IMR-90 (cell line): ENCODE measurements at regions not wholly inside any gene's neighbourhood (a gene's known extent, or its start where the extent isn't known, plus 50 kb on each side); places are given as distances from the start of the nearest gene placed in this dataset.

ENCODE experiments used
- ATAC-seq: fragments of 200-7000 bp; cut with Tn5 transposase; 2 replicates; pipeline ENCODE4 v1.9.1; 2020; ENCODE audit warnings: low read depth, mild to moderate bottlenecking, moderate library complexity
- BruUV-seq: library from RNA; stranded (reverse); fragments of 400-500 nt; replicated peaks from 2 replicates; lab custom pipeline; 2021; lab: Mats Ljungman, UMichigan
- CTCF ChIA-PET: fragments of 300-600 bp; formaldehyde crosslinking; extraction: SDS; loops from one replicate; lab custom pipeline; 2021; ENCODE audit warnings: antibody characterized with exemption; lab: Yijun Ruan, JAX
- POLR2A ChIA-PET: fragments of 300-600 bp; sonication (Branson Sonifier 250); formaldehyde crosslinking; loops from one replicate; lab custom pipeline; 2022; ENCODE audit warnings: antibody characterized with exemption; ENCODE audit not compliant: unreplicated experiment; lab: Charles Lee
- DNase-seq: peaks from one replicate; pipeline ENCODE4 v3.0.0; 2013
- H2AFZ ChIP-seq: replicated peaks from 2 replicates; pipeline ENCODE3; 2013; ENCODE audit warnings: low read length, mild to moderate bottlenecking; ENCODE audit not compliant: poor library complexity
- H2AK5ac ChIP-seq: 2 replicates; pipeline ENCODE4 v1.6.1; 2013; ENCODE audit warnings: low read depth, low read length, inconsistent platforms
- H2AK9ac ChIP-seq: replicated peaks from 2 replicates; pipeline ENCODE3; 2013; ENCODE audit warnings: mild to moderate bottlenecking, low read depth, low read length, moderate library complexity; ENCODE audit not compliant: poor library complexity
- H2BK120ac ChIP-seq: 2 replicates; pipeline ENCODE4 v1.6.1; 2013; ENCODE audit warnings: low read depth, low read length, inconsistent platforms
- H2BK15ac ChIP-seq: 3 replicates; pipeline ENCODE4 v1.6.1; 2013; ENCODE audit warnings: low read depth, low read length, inconsistent platforms
- H2BK20ac ChIP-seq: 2 replicates; pipeline ENCODE4 v1.6.1; 2013; ENCODE audit warnings: low read depth, mild to moderate bottlenecking, inconsistent platforms, low read length, moderate library complexity
- H2BK5ac ChIP-seq: 2 replicates; pipeline ENCODE4 v1.6.1; 2013; ENCODE audit warnings: mild to moderate bottlenecking, low read depth, low read length, inconsistent platforms; ENCODE audit not compliant: poor library complexity, severe bottlenecking
- H3K14ac ChIP-seq: replicated peaks from 2 replicates; pipeline ENCODE4 v1.6.1; 2013; ENCODE audit warnings: low read depth, low read length, inconsistent platforms
- H3K18ac ChIP-seq: 2 replicates; pipeline ENCODE4 v1.6.1; 2013; ENCODE audit warnings: low read depth, low read length, control low read depth
- H3K23ac ChIP-seq: 2 replicates; pipeline ENCODE4 v1.6.1; 2013; ENCODE audit warnings: low read depth, low read length, inconsistent platforms
- H3K27ac ChIP-seq: 2 replicates; pipeline ENCODE4 v1.5.1; 2013; ENCODE audit warnings: mild to moderate bottlenecking, control low read depth, low read length; ENCODE audit not compliant: insufficient read depth
- H3K27me3 ChIP-seq: 2 replicates; pipeline ENCODE4 v1.6.1; 2013; ENCODE audit warnings: low read length; ENCODE audit not compliant: control insufficient read depth, insufficient read depth
- H3K36me3 ChIP-seq: 2 replicates; pipeline ENCODE4 v1.6.1; 2013; ENCODE audit warnings: low read length, mixed read lengths; ENCODE audit not compliant: control insufficient read depth, insufficient read depth
- H3K4ac ChIP-seq: 2 replicates; pipeline ENCODE4 v1.6.1; 2013; ENCODE audit warnings: low read depth, low read length, inconsistent platforms
- H3K4me1 ChIP-seq: 2 replicates; pipeline ENCODE4 v1.6.1; 2013; ENCODE audit warnings: low read length, mixed read lengths; ENCODE audit not compliant: control insufficient read depth, insufficient read depth
- H3K4me2 ChIP-seq: 2 replicates; pipeline ENCODE4 v1.6.1; 2013; ENCODE audit warnings: low read depth, mild to moderate bottlenecking, control low read depth, low read length, moderate library complexity
- H3K4me3 ChIP-seq: 2 replicates; pipeline ENCODE4 v1.5.1; 2013; ENCODE audit warnings: low read depth, mild to moderate bottlenecking, control low read depth, low read length, moderate library complexity; ENCODE audit not compliant: insufficient read depth
- H3K56ac ChIP-seq: 2 replicates; pipeline ENCODE4 v1.6.1; 2013; ENCODE audit warnings: low read length, inconsistent platforms; ENCODE audit not compliant: insufficient read depth; ENCODE audit errors: extremely low read depth
- H3K79me1 ChIP-seq, 2 experiments: 2 replicates each; pipeline ENCODE4 v1.6.1; 2013; ENCODE audit warnings: low read length in 2 of 2, inconsistent platforms in 1 of 2, low read depth in 1 of 2
- H3K9ac ChIP-seq: 2 replicates; pipeline ENCODE4 v1.6.1; 2013; ENCODE audit warnings: low read depth, low read length, control low read depth
- H3K9me1 ChIP-seq: 2 replicates; pipeline ENCODE4 v1.6.1; 2013; ENCODE audit warnings: low read length, inconsistent platforms; ENCODE audit not compliant: insufficient read depth
- H3K9me3 ChIP-seq: 2 replicates; pipeline ENCODE4 v1.6.1; 2013; ENCODE audit warnings: low read length; ENCODE audit not compliant: control insufficient read depth, insufficient read depth
- H4K20me1 ChIP-seq: 2 replicates; pipeline ENCODE4 v1.6.1; 2013; ENCODE audit warnings: low read length, inconsistent platforms; ENCODE audit not compliant: insufficient read depth
- H4K5ac ChIP-seq: 2 replicates; pipeline ENCODE4 v1.6.1; 2013; ENCODE audit warnings: mild to moderate bottlenecking, low read depth, low read length, control low read depth
- H4K8ac ChIP-seq, 2 experiments: 2 replicates each; pipeline ENCODE4 v1.6.1; 2013; ENCODE audit warnings: low read depth in 2 of 2, low read length in 2 of 2, control low read depth in 1 of 2, inconsistent platforms in 1 of 2
- H4K91ac ChIP-seq: 2 replicates; pipeline ENCODE4 v1.6.1; 2013; ENCODE audit warnings: low read depth, low read length, inconsistent platforms; ENCODE audit not compliant: insufficient read depth
- ELK1 ChIP-seq: fragments of 150-350 bp; IDR thresholded peaks from 2 replicates; pipeline ENCODE4 v1.6.1; 2016; ENCODE audit warnings: low read depth, mild to moderate bottlenecking, low read length, moderate library complexity, borderline replicate concordance
- FOS ChIP-seq: fragments of 150-350 bp; IDR thresholded peaks from 2 replicates; pipeline ENCODE4 v1.6.1; 2016; ENCODE audit warnings: low read depth, low read length
- USF2 ChIP-seq: fragments of 150-350 bp; IDR thresholded peaks from 2 replicates; pipeline ENCODE4 v1.6.1; 2017; ENCODE audit warnings: mild to moderate bottlenecking, antibody characterized with exemption, low read length, low read depth
- dilution Hi-C: fragments of 300-500 bp; cut with HindIII; formaldehyde crosslinking; loops from one replicate; pipeline ENCODE4 v1.14.3; 2018; ENCODE audit warnings: low sequenced_read_pairs; ENCODE audit not compliant: unreplicated experiment
- in situ Hi-C: fragments of 300-500 bp; cut with MboI; formaldehyde crosslinking; loops from 3 replicates; pipeline ENCODE4 v1.14.3; 2019; ENCODE audit warnings: low sequenced_read_pairs, inconsistent platforms, mixed read lengths
- intact Hi-C: fragments of 100-400 bp; cut with micrococcal nuclease; formaldehyde crosslinking; loops from 2 replicates; pipeline ENCODE4 v1.10.0; 2022

GRCh38 chr13:78036841-78037240, 118.2 kb upstream of the EDNRB start:
- H2AK5ac ChIP-seq: no peak overlapping the region
- no peak overlapping the region for H3K4ac ChIP-seq
- H2BK15ac ChIP-seq: no peak overlapping the region
- H4K5ac ChIP-seq: no peak overlapping the region
- BruUV-seq: no TSS peak
- no peaks in the 10 kb centered on the region for H3K9me1 ChIP-seq
- H2BK120ac ChIP-seq: no peak overlapping the region
- TF ChIP-seq ELK1 (no peak), USF2 (no peak), FOS (no peak)
- H4K8ac ChIP-seq: no peak overlapping the region
- DNase-seq (no peak), ATAC-seq (no peak)
- POLR2A ChIA-PET: no interaction called here
- H3K14ac ChIP-seq: no peak overlapping the region
- H3K4me2 ChIP-seq: no peak overlapping the region
- H3K36me3 ChIP-seq: no peaks in the 10 kb centered on the region
- no peak overlapping the region for H2AK9ac ChIP-seq
- H2BK20ac ChIP-seq: no peak overlapping the region
- H3K56ac ChIP-seq: no peak overlapping the region
- H4K91ac ChIP-seq: no peak overlapping the region
- CTCF ChIA-PET: interaction anchor here (0.6 kb wide), 1 partner anchor 259 kb away, joined by 3 read pairs; no protein-coding TSS in a partner anchor
- no peak overlapping the region for H3K4me3 ChIP-seq
- no peak overlapping the region for H3K23ac ChIP-seq
- H3K27me3 ChIP-seq: no peaks in the 10 kb centered on the region
- H3K27ac ChIP-seq: no peak overlapping the region
- no peaks in the 10 kb centered on the region for H4K20me1 ChIP-seq
- H3K4me1 ChIP-seq: no peaks in the 10 kb centered on the region
- no peaks in the 10 kb centered on the region for H3K79me1 ChIP-seq
- no peak overlapping the region for H2BK5ac ChIP-seq
- intact Hi-C loops: no loop called here
- in situ Hi-C loops: no loop called here
- H3K9me3 ChIP-seq: no peaks in the 10 kb centered on the region
- dilution Hi-C loops: no loop called here
- no peak overlapping the region for H3K18ac ChIP-seq
- H2AFZ ChIP-seq: no peak overlapping the region
- H3K9ac ChIP-seq: no peak overlapping the region
